ENCODE measurements at regions not wholly inside any gene's neighbourhood (a gene's known extent, or its start where the extent isn't known, plus 50 kb on each side); places are given as distances from the start of the nearest gene placed in this dataset.

- no peak for TF ChIP-seq ZNF396 (CRISPR knock-in tag; IDR thresholded peaks at IDR 0.05; ENCODE audit: borderline replicate concordance)
- TF ChIP-seq CREB1 (CRISPR knock-in tag; IDR thresholded peaks at IDR 0.05): no peak
- no peak for TF ChIP-seq TP53 (CRISPR knock-in tag; IDR thresholded peaks at IDR 0.05)
- no peak for TF ChIP-seq ZNF121 (CRISPR knock-in tag; IDR thresholded peaks at IDR 0.05)
These were observed 89.7 kb upstream of the CPM start (continued) for GRCh38 chr12:69022674-69023073.

GRCh38 chr12:69023840-69024239, 90.9 kb upstream of the CPM start:
- Mint-ChIP-seq H3K4me3 (no peak overlapping the region), H3K4me1 (no peaks in the 10 kb centered on the region), H3K27me3 (ENCODE audit: low read depth) (no peaks in the 10 kb centered on the region), H3K9me3 (peaks cover 9% of the 10 kb centered on the region), H3K27ac (no peak overlapping the region), H3K36me3 (no peaks in the 10 kb centered on the region)
- CTCF ChIA-PET: no interaction called here
- DNase-seq (ENCODE audit: low spot score): no peak
- POLR2A ChIA-PET: no interaction called here
- TF ChIP-seq ZNF416 (CRISPR knock-in tag; IDR thresholded peaks at IDR 0.05) (no peak), NFE2L1 (CRISPR knock-in tag; IDR thresholded peaks at IDR 0.05) (no peak), AR (CRISPR knock-in tag; IDR thresholded peaks at IDR 0.05) (no peak), ATF2 (CRISPR knock-in tag; IDR thresholded peaks at IDR 0.05; ENCODE audit: borderline replicate concordance, low read depth) (no peak), MAX (CRISPR knock-in tag; IDR thresholded peaks at IDR 0.05) (no peak), SMAD3 (CRISPR knock-in tag; IDR thresholded peaks at IDR 0.05; ENCODE audit: borderline replicate concordance) (no peak), ESRRA (CRISPR knock-in tag; IDR thresholded peaks at IDR 0.05; ENCODE audit: borderline replicate concordance) (no peak), E2F4 (CRISPR knock-in tag; IDR thresholded peaks at IDR 0.05; ENCODE audit: borderline replicate concordance, low read depth) (no peak), NR2C2 (CRISPR knock-in tag; IDR thresholded peaks at IDR 0.05) (no peak), ZNF263 (CRISPR knock-in tag; IDR thresholded peaks at IDR 0.05; ENCODE audit: low read depth) (no peak), SOX15 (CRISPR knock-in tag; IDR thresholded peaks at IDR 0.05) (no peak), ZBTB21 (CRISPR knock-in tag; IDR thresholded peaks at IDR 0.05; ENCODE audit: borderline replicate concordance) (no peak), ZSCAN18 (CRISPR knock-in tag; IDR thresholded peaks at IDR 0.05) (no peak), HMGA2 (CRISPR knock-in tag; IDR thresholded peaks at IDR 0.05) (no peak), CREB1 (CRISPR knock-in tag; IDR thresholded peaks at IDR 0.05) (no peak)
- ATAC-seq: no peak

GRCh38 chr12:69024413-69024812, 91.4 kb upstream of the CPM start:
- DNase-seq (ENCODE audit: low spot score) (no peak), ATAC-seq (no peak)
- Mint-ChIP-seq H3K27ac (no peak overlapping the region), H3K27me3 (ENCODE audit: low read depth) (no peaks in the 10 kb centered on the region), H3K9me3 (peaks cover 9% of the 10 kb centered on the region), H3K4me3 (no peak overlapping the region), H3K4me1 (no peaks in the 10 kb centered on the region), H3K36me3 (no peaks in the 10 kb centered on the region)
- POLR2A ChIA-PET: no interaction called here
- CTCF ChIA-PET: no interaction called here
- TF ChIP-seq ZNF532 (CRISPR knock-in tag; IDR thresholded peaks at IDR 0.05; ENCODE audit: borderline replicate concordance) (no peak), IRF1 (CRISPR knock-in tag; IDR thresholded peaks at IDR 0.05) (no peak), E2F1 (CRISPR knock-in tag; IDR thresholded peaks at IDR 0.05) (no peak)
